Left ventricle myocardium inferior (tissue), 1 donor: ENCODE measurements at regions not wholly inside any gene's neighbourhood (a gene's known extent, or its start where the extent isn't known, plus 50 kb on each side); places are given as distances from the start of the nearest gene placed in this dataset.
"Not testable (repeated sequence)": the region's sequence is repeated elsewhere in the genome, so short reads cannot be mapped to it uniquely, and the experiment has no call there.

Experiments used
- DNase-seq: peaks from one replicate; pipeline ENCODE4 v3.0.0-alpha.2; 2020
- H3K27ac ChIP-seq: fragments of 200-600 bp; replicated peaks from 2 replicates; pipeline ENCODE4 v1.8.0; 2021
- H3K27me3 ChIP-seq: fragments of 200-600 bp; 2 replicates; pipeline ENCODE4 v1.8.0; 2021; ENCODE audit warnings: low read depth
- H3K36me3 ChIP-seq: fragments of 200-600 bp; 2 replicates; pipeline ENCODE4 v1.8.0; 2021
- H3K4me1 ChIP-seq: fragments of 200-600 bp; 2 replicates; pipeline ENCODE4 v1.8.0; 2021
- H3K4me3 ChIP-seq: fragments of 200-600 bp; 2 replicates; pipeline ENCODE4 v1.8.0; 2021; ENCODE audit warnings: mild to moderate bottlenecking, moderate library complexity
- H3K9me3 ChIP-seq: fragments of 200-600 bp; replicated peaks from 2 replicates; pipeline ENCODE4 v1.8.0; 2021
- CTCF ChIP-seq: fragments of 200-600 bp; IDR thresholded peaks from 2 replicates; pipeline ENCODE4 v1.8.0; 2021; ENCODE audit warnings: antibody characterized with exemption, mild to moderate bottlenecking, borderline replicate concordance
- intact Hi-C: fragments of 100-400 bp; cut with micrococcal nuclease; formaldehyde crosslinking; loops from one replicate; pipeline ENCODE4 v1.11.0; 2022
- donor health status: DM: no; HTN: yes; CAD: no; lungs with severe emphysema.

GRCh38 chr11:101267654-101268053 lies 138.0 kb upstream of the PGR start:
- Histone ChIP-seq H3K9me3 (no peaks in the 10 kb centered on the region), H3K27me3 (no peaks in the 10 kb centered on the region), H3K4me1 (no peaks in the 10 kb centered on the region), H3K36me3 (no peaks in the 10 kb centered on the region), H3K27ac (no peak overlapping the region), H3K4me3 (no peak overlapping the region)
- intact Hi-C loops, result no loop called here
- no peak for DNase-seq
- TF ChIP-seq CTCF, result no peak

DNA sequence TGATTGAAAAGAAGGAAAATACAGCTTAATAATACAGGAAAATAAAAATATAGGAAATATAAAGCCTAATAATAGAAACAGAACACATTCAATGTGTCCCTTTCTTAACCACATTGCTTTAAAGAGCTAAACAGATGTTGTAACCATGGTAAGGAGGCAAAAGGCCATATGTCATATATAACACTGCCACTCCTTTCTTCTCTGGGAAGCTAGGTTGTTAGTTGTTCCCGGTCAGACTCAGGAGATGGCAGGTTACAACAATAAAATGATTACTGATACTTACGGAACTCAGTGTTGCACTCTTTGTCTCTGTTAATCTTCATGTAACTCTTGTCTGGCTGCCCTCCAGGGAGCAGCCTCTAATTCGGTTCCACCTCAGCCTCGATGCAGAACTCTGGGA lies 134.7 kb upstream of the PGR start:
- Histone ChIP-seq H3K9me3 (no peaks in the 10 kb centered on the region), H3K4me1 (no peaks in the 10 kb centered on the region), H3K27me3 (no peaks in the 10 kb centered on the region), H3K36me3 (no peaks in the 10 kb centered on the region), H3K4me3 (no peak overlapping the region), H3K27ac (no peak overlapping the region)
- TF ChIP-seq CTCF, result no peak
- intact Hi-C loops, result no loop called here
- no peak for DNase-seq

GRCh38 chr11:101262995-101263394 lies 133.4 kb upstream of the PGR start:
- H3K27me3 ChIP-seq, result no peaks in the 10 kb centered on the region
- no peak overlapping the region for H3K27ac ChIP-seq
- DNase-seq, result no peak
- intact Hi-C loops, result no loop called here
- no peaks in the 10 kb centered on the region for H3K9me3 ChIP-seq
- H3K36me3 ChIP-seq, result no peaks in the 10 kb centered on the region
- TF ChIP-seq CTCF, result no peak
- H3K4me3 ChIP-seq, result no peak overlapping the region
- no peaks in the 10 kb centered on the region for H3K4me1 ChIP-seq

DNA sequence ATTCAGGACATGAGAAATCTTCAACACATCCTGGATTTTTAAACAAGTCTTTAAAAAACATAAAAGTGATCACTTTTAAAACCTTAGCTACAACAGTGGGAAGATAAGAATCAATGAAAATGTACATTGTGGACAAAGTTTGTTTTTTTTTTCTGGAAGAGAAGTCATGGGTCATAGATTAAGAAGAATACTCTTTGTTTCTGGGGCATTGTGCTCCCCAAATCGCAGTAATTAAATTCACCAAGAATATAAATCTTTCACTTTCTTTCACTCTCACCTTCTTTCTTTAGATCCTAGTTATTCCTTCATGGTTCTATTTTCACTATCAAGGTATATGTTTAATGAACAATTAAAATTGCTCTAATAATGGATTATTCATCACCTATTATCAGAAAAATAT lies 132.6 kb upstream of the PGR start:
- Histone ChIP-seq H3K4me3 (no peak overlapping the region), H3K27ac (no peak overlapping the region), H3K27me3 (no peaks in the 10 kb centered on the region), H3K4me1 (no peaks in the 10 kb centered on the region), H3K36me3 (no peaks in the 10 kb centered on the region), H3K9me3 (no peaks in the 10 kb centered on the region)
- TF ChIP-seq CTCF, result no peak
- DNase-seq, result no peak
- intact Hi-C loops, result no loop called here

DNA sequence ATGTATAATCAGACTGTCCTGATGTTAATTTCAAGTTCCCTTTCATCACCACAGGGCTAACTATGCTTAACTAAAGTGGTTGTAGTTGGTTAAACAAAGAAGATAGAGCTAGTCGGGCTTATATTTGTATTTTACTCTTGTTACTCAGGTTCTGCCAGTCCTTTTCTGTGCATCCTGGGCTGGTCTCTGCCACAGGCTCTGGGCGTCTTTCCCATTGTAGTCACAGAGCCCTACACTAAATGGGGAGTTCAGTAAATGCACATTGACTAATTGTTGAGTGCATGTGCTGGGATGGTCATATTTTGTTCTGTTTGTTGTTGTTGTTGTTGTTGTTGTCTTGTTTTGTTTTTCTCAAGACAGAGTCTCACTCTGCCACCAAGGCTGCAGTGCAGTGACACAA lies 125.4 kb upstream of the PGR start:
- Histone ChIP-seq H3K36me3 (no peaks in the 10 kb centered on the region), H3K27me3 (no peaks in the 10 kb centered on the region), H3K4me1 (no peaks in the 10 kb centered on the region), H3K9me3 (no peaks in the 10 kb centered on the region), H3K27ac (no peak overlapping the region), H3K4me3 (no peak overlapping the region)
- no peak for DNase-seq
- TF ChIP-seq CTCF, result no peak
- intact Hi-C loops, result no loop called here

DNA sequence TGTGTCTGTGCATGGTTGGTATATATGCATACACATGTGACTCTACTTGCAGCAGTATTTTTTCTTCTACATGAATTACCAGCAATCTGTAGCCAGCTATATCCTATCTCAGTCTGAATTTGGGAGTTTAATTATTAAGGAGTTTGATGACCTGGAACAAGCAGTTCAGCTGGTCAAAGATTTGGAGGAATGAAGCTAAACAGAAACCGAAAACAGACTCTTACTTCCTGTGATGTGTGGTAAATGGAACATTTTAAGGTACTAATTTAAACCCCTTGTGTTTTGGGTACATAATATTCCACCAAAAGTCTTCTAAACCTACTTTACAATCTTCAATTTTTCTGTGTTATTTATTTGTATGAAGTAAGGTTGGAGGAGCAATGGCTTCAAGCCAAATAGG lies 124.4 kb upstream of the PGR start:
- intact Hi-C loops, result no loop called here
- DNase-seq, result no peak
- no peak for TF ChIP-seq CTCF
- H3K27ac ChIP-seq, result no peak overlapping the region
- no peaks in the 10 kb centered on the region for H3K36me3 ChIP-seq
- H3K4me1 ChIP-seq, result no peaks in the 10 kb centered on the region
- no peak overlapping the region for H3K4me3 ChIP-seq
- no peaks in the 10 kb centered on the region for H3K27me3 ChIP-seq
- no peaks in the 10 kb centered on the region for H3K9me3 ChIP-seq

DNA sequence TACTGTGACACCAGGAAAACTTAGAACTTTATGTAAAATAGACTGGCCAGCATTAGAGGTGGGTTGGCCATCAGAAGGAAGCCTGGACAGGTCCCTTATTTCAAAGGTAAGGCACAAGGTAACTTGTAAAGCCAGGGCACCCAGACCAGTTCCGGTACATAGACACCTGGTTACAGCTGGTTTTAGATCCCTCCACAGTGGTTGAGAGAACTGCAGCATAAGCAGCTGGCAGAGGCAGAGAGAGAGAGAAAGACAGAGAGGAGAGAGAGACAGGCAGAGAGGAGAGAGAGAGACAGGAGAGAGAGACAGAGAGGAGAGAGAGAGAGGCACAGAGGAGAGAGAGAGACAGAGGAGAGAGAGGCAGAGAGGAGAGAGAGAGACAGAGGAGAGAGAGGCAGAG lies 116.0 kb upstream of the PGR start:
- intact Hi-C loops, H3K4me3 ChIP-seq, H3K4me1 ChIP-seq, DNase-seq, H3K36me3 ChIP-seq, H3K27me3 ChIP-seq, H3K27ac ChIP-seq: not testable (repeated sequence)
- peaks cover 11% of the 10 kb centered on the region for H3K9me3 ChIP-seq

- not testable (repeated sequence) for H3K36me3 ChIP-seq, DNase-seq, H3K4me1 ChIP-seq
Observed at GRCh38 chr11:101245081-101245480, 115.5 kb upstream of the PGR start.

More at GRCh38 chr11:101245081-101245480, 115.5 kb upstream of the PGR start:
- intact Hi-C loops, H3K27me3 ChIP-seq, H3K27ac ChIP-seq, H3K4me3 ChIP-seq: not testable (repeated sequence)
- H3K9me3 ChIP-seq, result peaks cover 17% of the 10 kb centered on the region
